Smooth muscle cell (in vitro differentiated cells): ENCODE measurements at regions not wholly inside any gene's neighbourhood (a gene's known extent, or its start where the extent isn't known, plus 50 kb on each side); places are given as distances from the start of the nearest gene placed in this dataset.

Experiments used
- DNase-seq: peaks from one replicate; lab custom pipeline; 2025; ENCODE audit not compliant: unreplicated experiment; lab: John Stamatoyannopoulos, UW
- H2AFZ ChIP-seq: fragments of 200-600 bp; sonication (generic); 2 replicates; pipeline ENCODE4 v1.6.0; 2016; ENCODE audit warnings: antibody characterized with exemption, low read depth, mild to moderate bottlenecking
- H3F3A ChIP-seq: fragments of 200-600 bp; sonication (generic); 2 replicates; pipeline ENCODE4 v1.6.0; 2017; ENCODE audit warnings: antibody characterized with exemption, low read depth
- H3K27ac ChIP-seq: fragments of 200-600 bp; sonication (generic); 2 replicates; pipeline ENCODE4 v1.5.1; 2016; ENCODE audit warnings: low read depth, mild to moderate bottlenecking
- H3K27me3 ChIP-seq: fragments of 200-600 bp; sonication (generic); 2 replicates; pipeline ENCODE4 v1.6.1; 2016; ENCODE audit warnings: low read depth, mild to moderate bottlenecking
- H3K36me3 ChIP-seq: fragments of 200-600 bp; sonication (generic); 2 replicates; pipeline ENCODE4 v1.5.1; 2016; ENCODE audit warnings: low read depth
- H3K4me1 ChIP-seq: fragments of 200-600 bp; sonication (generic); 2 replicates; pipeline ENCODE4 v1.5.1; 2016; ENCODE audit warnings: low read depth
- H3K4me2 ChIP-seq: fragments of 200-600 bp; sonication (generic); 2 replicates; pipeline ENCODE4 v1.6.0; 2016; ENCODE audit warnings: mild to moderate bottlenecking
- H3K4me3 ChIP-seq: fragments of 200-600 bp; sonication (generic); 2 replicates; pipeline ENCODE4 v1.5.1; 2016; ENCODE audit warnings: mild to moderate bottlenecking
- H3K79me2 ChIP-seq: fragments of 200-600 bp; sonication (generic); 2 replicates; pipeline ENCODE4 v1.6.0; 2016; ENCODE audit warnings: low read depth, mild to moderate bottlenecking
- H3K9ac ChIP-seq: fragments of 200-600 bp; sonication (generic); 2 replicates; pipeline ENCODE4 v1.6.0; 2016; ENCODE audit warnings: low read depth
- H3K9me3 ChIP-seq: fragments of 200-600 bp; sonication (generic); replicated peaks from 2 replicates; pipeline ENCODE4 v1.5.1; 2016; ENCODE audit warnings: low read depth
- H4K20me1 ChIP-seq: fragments of 200-600 bp; sonication (generic); 2 replicates; pipeline ENCODE4 v1.6.0; 2016; ENCODE audit warnings: low read depth
- WGBS: methylation state at CpG from one replicate; pipeline ENCODE4 v1.1.7; 2016; ENCODE audit warnings: low lambda C conversion rate; 5-methylcytosine and 5-hydroxymethylcytosine counted together
- TF ChIP-seq, protein P1 (sequence below): fragments of 200-600 bp; sonication (generic); IDR thresholded peaks from 2 replicates; pipeline ENCODE4 v1.5.1; 2017; ENCODE audit warnings: borderline replicate concordance, mild to moderate bottlenecking, antibody characterized with exemption; ENCODE audit not compliant: insufficient read depth, poor library complexity, severe bottlenecking

DNA sequence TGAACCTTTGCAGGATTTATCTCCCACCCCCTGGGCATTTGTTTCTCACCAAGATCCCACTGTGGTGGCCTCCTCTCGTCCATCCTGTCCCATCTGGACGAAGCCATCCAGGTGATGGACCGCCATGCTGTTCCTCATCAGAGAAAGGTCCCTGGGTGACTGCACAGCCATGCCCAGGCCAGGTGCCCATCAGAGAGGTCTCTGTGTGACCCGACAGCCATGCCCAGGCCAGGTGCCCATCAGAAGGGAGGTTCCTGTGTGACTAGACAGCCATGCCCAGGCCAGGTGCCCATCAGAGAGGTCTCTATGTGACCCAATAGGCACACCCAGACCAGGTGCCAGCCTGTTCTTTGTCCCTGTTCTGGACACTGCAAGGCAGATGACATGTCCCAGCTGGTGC, 360.9 kb upstream of the SALL3 start:
- Histone ChIP-seq H3F3A (no peaks in the 10 kb centered on the region), H3K9me3 (no peaks in the 10 kb centered on the region), H3K27ac (no peak overlapping the region), H3K79me2 (no peaks in the 10 kb centered on the region), H2AFZ (no peak overlapping the region), H3K27me3 (no peaks in the 10 kb centered on the region), H4K20me1 (no peaks in the 10 kb centered on the region), H3K9ac (no peak overlapping the region), H3K36me3 (no peaks in the 10 kb centered on the region), H3K4me3 (no peak overlapping the region), H3K4me1 (no peaks in the 10 kb centered on the region), H3K4me2 (no peak overlapping the region)
- 83% methylated on average over 4 of the region's 4 CpGs for whole genome bisulfite sequencing
- DNase-seq = no peak
- TF ChIP-seq, protein P1, sequence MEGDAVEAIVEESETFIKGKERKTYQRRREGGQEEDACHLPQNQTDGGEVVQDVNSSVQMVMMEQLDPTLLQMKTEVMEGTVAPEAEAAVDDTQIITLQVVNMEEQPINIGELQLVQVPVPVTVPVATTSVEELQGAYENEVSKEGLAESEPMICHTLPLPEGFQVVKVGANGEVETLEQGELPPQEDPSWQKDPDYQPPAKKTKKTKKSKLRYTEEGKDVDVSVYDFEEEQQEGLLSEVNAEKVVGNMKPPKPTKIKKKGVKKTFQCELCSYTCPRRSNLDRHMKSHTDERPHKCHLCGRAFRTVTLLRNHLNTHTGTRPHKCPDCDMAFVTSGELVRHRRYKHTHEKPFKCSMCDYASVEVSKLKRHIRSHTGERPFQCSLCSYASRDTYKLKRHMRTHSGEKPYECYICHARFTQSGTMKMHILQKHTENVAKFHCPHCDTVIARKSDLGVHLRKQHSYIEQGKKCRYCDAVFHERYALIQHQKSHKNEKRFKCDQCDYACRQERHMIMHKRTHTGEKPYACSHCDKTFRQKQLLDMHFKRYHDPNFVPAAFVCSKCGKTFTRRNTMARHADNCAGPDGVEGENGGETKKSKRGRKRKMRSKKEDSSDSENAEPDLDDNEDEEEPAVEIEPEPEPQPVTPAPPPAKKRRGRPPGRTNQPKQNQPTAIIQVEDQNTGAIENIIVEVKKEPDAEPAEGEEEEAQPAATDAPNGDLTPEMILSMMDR = no peak

DNA sequence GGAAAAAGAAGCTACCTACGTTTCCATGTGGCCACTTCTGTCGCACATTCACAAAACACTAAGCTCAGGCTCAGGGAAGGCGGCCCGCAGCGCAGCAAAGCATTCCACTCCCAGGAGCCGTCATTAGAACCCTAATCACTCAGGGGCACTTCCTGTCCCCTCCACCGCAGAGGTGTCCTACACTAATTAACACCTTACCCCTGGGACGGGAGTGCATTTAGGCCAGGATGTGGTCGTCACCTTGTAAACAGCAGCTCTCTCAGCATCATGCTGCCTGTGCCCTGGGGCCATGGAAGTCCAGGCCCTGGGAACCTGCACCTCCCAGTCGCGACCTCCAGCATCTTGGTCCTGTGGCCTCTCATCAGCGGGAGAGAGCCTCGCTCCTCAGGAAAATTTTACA, 359.8 kb upstream of the SALL3 start:
- TF ChIP-seq, protein P1 = no peak
- no peak for DNase-seq
- Histone ChIP-seq H4K20me1 (no peaks in the 10 kb centered on the region), H3K9me3 (no peaks in the 10 kb centered on the region), H3K9ac (no peak overlapping the region), H3F3A (no peaks in the 10 kb centered on the region), H3K27ac (no peak overlapping the region), H2AFZ (no peak overlapping the region), H3K4me2 (no peak overlapping the region), H3K4me3 (no peak overlapping the region), H3K79me2 (no peaks in the 10 kb centered on the region), H3K36me3 (no peaks in the 10 kb centered on the region), H3K4me1 (no peaks in the 10 kb centered on the region), H3K27me3 (no peaks in the 10 kb centered on the region)
- WGBS = 47% methylated on average over 13 of the region's 13 CpGs

DNA sequence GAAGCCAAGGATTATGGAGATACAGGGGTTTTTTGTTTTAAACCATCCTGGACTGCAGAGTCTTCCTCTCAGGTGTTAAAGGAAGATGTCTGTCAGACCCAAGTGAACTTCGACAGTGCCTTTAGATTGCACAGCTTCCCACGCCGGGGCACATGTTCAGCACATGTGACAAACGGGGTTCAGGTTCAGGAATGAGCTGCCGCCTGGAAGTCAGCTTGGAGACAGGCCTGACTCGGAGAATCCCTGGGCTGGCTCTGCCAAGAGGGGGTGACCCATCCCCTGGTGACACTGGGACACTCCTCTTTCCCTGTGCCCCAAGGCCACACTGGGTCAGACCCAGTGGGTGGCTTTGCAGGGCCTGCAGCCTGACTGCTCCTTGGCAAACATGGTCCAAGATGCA, 359.3 kb upstream of the SALL3 start:
- Histone ChIP-seq H3K4me1 (no peaks in the 10 kb centered on the region), H3K9me3 (no peaks in the 10 kb centered on the region), H4K20me1 (no peaks in the 10 kb centered on the region), H3F3A (no peaks in the 10 kb centered on the region), H3K9ac (no peak overlapping the region), H3K79me2 (no peaks in the 10 kb centered on the region), H3K4me2 (no peak overlapping the region), H3K4me3 (no peak overlapping the region), H3K27ac (no peak overlapping the region), H3K27me3 (no peaks in the 10 kb centered on the region), H3K36me3 (no peaks in the 10 kb centered on the region), H2AFZ (no peak overlapping the region)
- 89% methylated on average over 6 of the region's 6 CpGs for WGBS
- TF ChIP-seq, protein P1 = no peak
- DNase-seq = no peak

DNA sequence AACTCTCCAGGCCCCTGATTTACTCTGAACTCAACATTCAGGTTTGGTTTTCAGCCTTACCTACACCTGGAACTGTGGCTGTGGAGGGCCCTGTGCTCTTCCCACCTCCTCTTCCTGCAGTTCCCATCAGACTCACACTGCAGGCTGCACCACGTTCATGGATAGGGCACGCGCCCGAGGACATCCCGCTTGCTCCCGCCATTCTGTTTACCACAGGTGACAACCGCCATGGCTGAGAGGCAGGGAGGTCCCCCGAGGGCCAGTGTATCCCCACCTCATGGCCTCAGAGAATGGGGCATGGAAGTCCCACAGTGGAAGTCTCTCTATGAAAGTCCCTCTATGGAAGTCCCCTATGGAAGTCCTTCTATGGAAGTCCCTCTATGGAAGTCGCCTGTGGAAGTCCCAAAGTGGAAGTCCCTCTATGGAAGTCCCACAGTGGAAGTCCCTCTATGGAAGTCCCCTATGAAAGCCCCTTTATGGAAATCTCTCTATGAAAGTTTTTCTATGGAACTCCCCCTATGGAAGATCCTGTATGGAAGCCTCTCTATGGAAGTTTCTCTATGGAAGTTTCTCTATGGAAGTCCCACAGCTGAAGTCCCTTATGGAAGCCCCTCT, 358.4 kb upstream of the SALL3 start:
- 93% methylated on average over 9 of the region's 9 CpGs for WGBS
- Histone ChIP-seq H4K20me1 (no peaks in the 10 kb centered on the region), H3F3A (no peaks in the 10 kb centered on the region), H3K9me3 (no peaks in the 10 kb centered on the region), H3K4me3 (no peak overlapping the region), H3K4me1 (no peaks in the 10 kb centered on the region), H3K27me3 (no peaks in the 10 kb centered on the region), H3K36me3 (no peaks in the 10 kb centered on the region), H3K9ac (no peak overlapping the region), H3K79me2 (no peaks in the 10 kb centered on the region), H2AFZ (no peak overlapping the region), H3K27ac (no peak overlapping the region), H3K4me2 (no peak overlapping the region)
- DNase-seq = no peak
- TF ChIP-seq, protein P1 = no peak
